ENCODE measurements at regions not wholly inside any gene's neighbourhood (a gene's known extent, or its start where the extent isn't known, plus 50 kb on each side); places are given as distances from the start of the nearest gene placed in this dataset.

DNA sequence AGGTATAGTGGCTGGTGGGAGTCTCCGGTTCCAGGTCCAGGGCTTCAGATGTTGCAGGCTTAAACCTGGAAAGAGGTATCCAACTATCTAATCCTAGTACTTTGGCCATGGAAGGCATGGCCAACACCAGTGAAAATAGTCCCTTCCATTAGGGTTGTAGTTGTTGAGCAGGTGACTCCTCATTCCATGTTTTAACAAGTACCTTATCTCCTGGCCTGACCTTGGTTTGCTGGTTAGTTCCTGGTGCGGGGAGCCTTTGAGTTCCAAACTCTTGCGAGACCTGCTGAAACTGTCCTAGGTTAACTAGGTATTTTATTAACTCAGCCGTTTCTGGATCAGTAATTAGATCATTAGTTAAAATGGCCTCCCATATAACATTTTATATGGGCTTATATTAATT lies 128.9 kb downstream of the GPCPD1 start:
- H3K4me2 ChIP-seq (replicated peaks; ENCODE audit: low read depth, low read length, poor library complexity, severe bottlenecking), result no peak overlapping the region
- ChIA-PET POLR2A (no interaction called here), CTCF (no interaction called here)
- no peak overlapping the region for H3K4me3 ChIP-seq (ENCODE audit: control extremely low read depth in 1 of 5, extremely low read depth in 1 of 5, insufficient read depth in 1 of 5, low read depth in 2 of 5, low read length in 4 of 5)
- 80% methylated on average over 1 of the region's 4 CpGs for WGBS (ENCODE audit: insufficient coverage)
- no peak overlapping the region for H3K4me3 Mint-ChIP-seq
- intact Hi-C loops (cut with micrococcal nuclease), result no loop called here
- ATAC-seq (ENCODE audit: low read depth) (no peak), DNase-seq (no peak)
- no peak overlapping the region for H3K27ac Mint-ChIP-seq
- H3K4me1 Mint-ChIP-seq, result peaks cover 3% of the 10 kb centered on the region
- no peak overlapping the region for H3K9ac ChIP-seq (ENCODE audit: low read length)
- H4K20me1 ChIP-seq (ENCODE audit: control insufficient read depth, insufficient read depth, low read length, poor library complexity, severe bottlenecking), result no peaks in the 10 kb centered on the region
- H3K27ac ChIP-seq (ENCODE audit: low read length in 2 of 2), result no peak overlapping the region
- H3K4me1 ChIP-seq (ENCODE audit: control insufficient read depth in 2 of 2, insufficient read depth in 2 of 2, low read length in 2 of 2), result no peaks in the 10 kb centered on the region
- H3K9me3 ChIP-seq (ENCODE audit: control extremely low read depth in 1 of 3, control insufficient read depth in 2 of 3, insufficient read depth in 1 of 3, low read length in 2 of 3), result no peaks in the 10 kb centered on the region
- H3K9me3 Mint-ChIP-seq (ENCODE audit: insufficient read depth), result no peaks in the 10 kb centered on the region
- no peaks in the 10 kb centered on the region for H3K36me3 ChIP-seq (replicated peaks in 1 of 2; ENCODE audit: control extremely low read depth in 1 of 2, control insufficient read depth in 1 of 2, extremely low read depth in 1 of 2, insufficient read depth in 2 of 2, low read length in 1 of 2)
- peaks cover 8% of the 10 kb centered on the region for H3K27me3 Mint-ChIP-seq
- H3K27me3 ChIP-seq (replicated peaks in 1 of 4; ENCODE audit: control extremely low read depth in 1 of 4, control insufficient read depth in 3 of 4, insufficient read depth in 4 of 4, low read length in 3 of 4), result peaks cover 0 to 2% (median 0%) of the 10 kb centered on the region in 4 experiments
- no peak for TF ChIP-seq EZH2 (IDR thresholded peaks at IDR 0.05; ENCODE audit: borderline replicate concordance, insufficient read depth, low read depth, low read length, poor library complexity, severe bottlenecking)
- TF ChIP-seq, protein P1, sequence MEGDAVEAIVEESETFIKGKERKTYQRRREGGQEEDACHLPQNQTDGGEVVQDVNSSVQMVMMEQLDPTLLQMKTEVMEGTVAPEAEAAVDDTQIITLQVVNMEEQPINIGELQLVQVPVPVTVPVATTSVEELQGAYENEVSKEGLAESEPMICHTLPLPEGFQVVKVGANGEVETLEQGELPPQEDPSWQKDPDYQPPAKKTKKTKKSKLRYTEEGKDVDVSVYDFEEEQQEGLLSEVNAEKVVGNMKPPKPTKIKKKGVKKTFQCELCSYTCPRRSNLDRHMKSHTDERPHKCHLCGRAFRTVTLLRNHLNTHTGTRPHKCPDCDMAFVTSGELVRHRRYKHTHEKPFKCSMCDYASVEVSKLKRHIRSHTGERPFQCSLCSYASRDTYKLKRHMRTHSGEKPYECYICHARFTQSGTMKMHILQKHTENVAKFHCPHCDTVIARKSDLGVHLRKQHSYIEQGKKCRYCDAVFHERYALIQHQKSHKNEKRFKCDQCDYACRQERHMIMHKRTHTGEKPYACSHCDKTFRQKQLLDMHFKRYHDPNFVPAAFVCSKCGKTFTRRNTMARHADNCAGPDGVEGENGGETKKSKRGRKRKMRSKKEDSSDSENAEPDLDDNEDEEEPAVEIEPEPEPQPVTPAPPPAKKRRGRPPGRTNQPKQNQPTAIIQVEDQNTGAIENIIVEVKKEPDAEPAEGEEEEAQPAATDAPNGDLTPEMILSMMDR (IDR thresholded peaks at IDR 0.05), result no peak
- no peaks in the 10 kb centered on the region for H3K79me2 ChIP-seq (ENCODE audit: control insufficient read depth, insufficient read depth, low read length)
- no peak overlapping the region for H2AFZ ChIP-seq (ENCODE audit: insufficient read depth, low read depth, low read length, poor library complexity, severe bottlenecking)

GRCh38 chr20:5480824-5481600 lies 129.8 kb downstream of the GPCPD1 start:
- Histone ChIP-seq H3K79me2 (ENCODE audit: control insufficient read depth, insufficient read depth, low read length) (no peaks in the 10 kb centered on the region), H3K36me3 (replicated peaks in 1 of 2; ENCODE audit: control extremely low read depth in 1 of 2, control insufficient read depth in 1 of 2, extremely low read depth in 1 of 2, insufficient read depth in 2 of 2, low read length in 1 of 2) (no peaks in the 10 kb centered on the region), H3K4me3 (ENCODE audit: control extremely low read depth in 1 of 5, extremely low read depth in 1 of 5, insufficient read depth in 1 of 5, low read depth in 2 of 5, low read length in 4 of 5) (no peak overlapping the region), H3K4me2 (replicated peaks; ENCODE audit: low read depth, low read length, poor library complexity, severe bottlenecking) (no peak overlapping the region), H4K20me1 (ENCODE audit: control insufficient read depth, insufficient read depth, low read length, poor library complexity, severe bottlenecking) (no peaks in the 10 kb centered on the region), H3K4me1 (ENCODE audit: control insufficient read depth in 2 of 2, insufficient read depth in 2 of 2, low read length in 2 of 2) (no peaks in the 10 kb centered on the region), H2AFZ (ENCODE audit: insufficient read depth, low read depth, low read length, poor library complexity, severe bottlenecking) (no peak overlapping the region), H3K27me3 (replicated peaks in 1 of 4; ENCODE audit: control extremely low read depth in 1 of 4, control insufficient read depth in 3 of 4, insufficient read depth in 4 of 4, low read length in 3 of 4) (peaks cover 0 to under 1% (median 0%) of the 10 kb centered on the region in 4 experiments), H3K27ac (ENCODE audit: low read length in 2 of 2) (no peak overlapping the region), H3K9me3 (ENCODE audit: control extremely low read depth in 1 of 3, control insufficient read depth in 2 of 3, insufficient read depth in 1 of 3, low read length in 2 of 3) (no peaks in the 10 kb centered on the region), H3K9ac (ENCODE audit: low read length) (no peak overlapping the region)
- 85% methylated on average over 3 of the region's 6 CpGs for WGBS (ENCODE audit: insufficient coverage)
- Mint-ChIP-seq H3K27ac (no peak overlapping the region), H3K9me3 (ENCODE audit: insufficient read depth) (no peaks in the 10 kb centered on the region), H3K4me3 (no peak overlapping the region), H3K4me1 (peaks cover 3% of the 10 kb centered on the region), H3K27me3 (peaks cover 1% of the 10 kb centered on the region)
- CTCF ChIA-PET, result interaction anchor here (0.8 kb wide), 1 partner anchor 762 kb away, joined by 3 read pairs; no protein-coding TSS in a partner anchor
- TF ChIP-seq, protein P1 (IDR thresholded peaks at IDR 0.05), result no peak
- TF ChIP-seq EZH2 (IDR thresholded peaks at IDR 0.05; ENCODE audit: borderline replicate concordance, insufficient read depth, low read depth, low read length, poor library complexity, severe bottlenecking), result no peak
- intact Hi-C loops (cut with micrococcal nuclease), result no loop called here
- DNase-seq (no peak), ATAC-seq (ENCODE audit: low read depth) (no peak)
- POLR2A ChIA-PET, result no interaction called here
